ENCODE measurements at regions not wholly inside any gene's neighbourhood (a gene's known extent, or its start where the extent isn't known, plus 50 kb on each side); places are given as distances from the start of the nearest gene placed in this dataset.
"Not testable (repeated sequence)": the region's sequence is repeated elsewhere in the genome, so short reads cannot be mapped to it uniquely, and the experiment has no call there.

DNA sequence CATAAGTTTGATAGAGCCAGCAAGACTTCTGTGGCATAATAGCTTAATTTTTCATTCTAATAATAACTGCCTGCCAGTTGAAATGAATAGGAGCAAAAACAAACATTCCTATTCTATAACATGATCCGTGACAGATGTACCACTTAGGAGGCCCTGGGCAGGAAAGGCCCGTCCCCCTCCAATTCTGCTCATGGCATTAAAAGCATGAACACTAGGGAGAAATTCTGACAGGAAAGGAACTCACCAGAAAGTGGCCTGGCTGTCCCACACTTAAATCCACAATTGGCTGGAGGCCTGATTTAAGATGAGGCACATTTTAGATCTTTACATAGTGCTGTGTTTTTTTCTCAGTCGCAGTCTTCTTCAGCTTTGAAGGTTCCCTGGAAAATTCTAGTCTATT lies 261.9 kb upstream of the ETAA1 start:
- no peak for DNase-seq

DNA sequence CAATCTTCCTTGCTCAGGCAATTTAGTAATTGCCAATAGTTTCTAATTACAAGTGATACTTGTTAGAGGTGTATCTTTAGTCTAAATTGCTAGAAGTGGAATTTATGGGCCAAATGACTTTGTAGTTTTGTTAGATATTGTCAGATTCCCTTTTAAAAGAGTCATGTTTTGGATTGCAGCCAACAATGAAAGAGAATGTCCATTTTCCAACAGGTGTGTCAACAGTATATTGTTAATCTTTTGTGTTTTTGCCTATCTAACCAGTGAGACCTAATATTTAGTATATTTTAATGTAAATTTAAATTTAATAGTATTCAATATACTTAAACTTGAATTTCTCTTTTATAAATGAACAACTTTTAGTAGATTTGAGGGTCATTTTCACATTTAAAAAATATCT lies 259.4 kb upstream of the ETAA1 start:
- no peak for DNase-seq

DNA sequence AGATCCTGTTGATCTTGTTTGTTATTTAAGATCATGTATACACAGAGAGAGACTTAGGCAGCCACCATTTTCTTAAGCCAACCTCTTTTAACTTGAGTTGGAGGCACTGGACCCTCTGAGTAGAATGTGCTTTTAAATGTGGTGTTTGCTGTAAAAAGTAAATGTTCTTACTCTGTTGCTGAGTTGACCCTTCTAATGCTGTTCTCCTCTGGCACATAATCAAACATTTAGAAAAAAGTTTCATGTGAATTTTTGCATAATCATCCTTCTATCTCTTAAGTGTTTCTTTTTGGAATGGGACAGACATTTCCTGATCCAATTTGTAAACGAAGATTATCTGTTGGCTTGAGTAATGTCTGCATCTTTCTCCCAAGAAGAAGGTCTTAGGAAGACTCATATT lies 255.1 kb upstream of the ETAA1 start:
- DNase-seq = no peak

DNA sequence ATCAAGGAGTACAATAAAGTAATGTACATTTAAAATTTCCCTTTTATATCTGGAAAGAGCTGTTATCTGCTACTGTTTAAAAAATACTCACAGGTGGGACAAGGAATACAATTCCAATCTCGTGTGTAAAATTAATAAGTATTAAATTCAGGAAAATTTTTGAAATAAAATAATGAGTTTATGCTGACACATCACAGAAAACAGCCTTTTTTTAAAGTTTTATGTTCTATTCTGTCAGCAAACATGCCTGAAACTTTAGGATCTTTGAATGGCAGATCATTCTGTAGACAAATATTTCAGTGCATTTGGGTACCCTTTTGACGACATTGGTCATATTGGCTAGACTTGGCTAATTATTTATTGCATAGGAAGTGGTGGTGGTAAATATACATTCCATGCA lies 254.4 kb upstream of the ETAA1 start:
- no peak for DNase-seq

DNA sequence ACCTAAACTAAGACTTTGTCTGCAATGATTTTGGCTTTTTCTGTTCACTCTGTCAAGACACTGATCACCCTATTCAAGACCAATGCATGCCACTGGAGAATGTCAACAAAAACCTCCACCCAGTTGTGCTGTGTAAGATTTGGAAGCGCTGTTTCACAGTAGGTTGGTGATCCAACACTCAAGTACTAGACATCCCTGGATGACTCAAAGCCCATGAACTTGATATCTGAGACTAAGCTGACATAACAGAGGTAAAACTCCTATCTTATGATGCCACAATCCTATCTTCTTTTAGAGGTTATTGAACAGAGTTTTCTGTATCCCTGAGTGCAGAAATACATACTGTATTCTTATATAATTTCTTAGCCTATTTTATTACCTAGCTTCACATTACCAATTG lies 251.3 kb upstream of the ETAA1 start:
- no peak for DNase-seq

DNA sequence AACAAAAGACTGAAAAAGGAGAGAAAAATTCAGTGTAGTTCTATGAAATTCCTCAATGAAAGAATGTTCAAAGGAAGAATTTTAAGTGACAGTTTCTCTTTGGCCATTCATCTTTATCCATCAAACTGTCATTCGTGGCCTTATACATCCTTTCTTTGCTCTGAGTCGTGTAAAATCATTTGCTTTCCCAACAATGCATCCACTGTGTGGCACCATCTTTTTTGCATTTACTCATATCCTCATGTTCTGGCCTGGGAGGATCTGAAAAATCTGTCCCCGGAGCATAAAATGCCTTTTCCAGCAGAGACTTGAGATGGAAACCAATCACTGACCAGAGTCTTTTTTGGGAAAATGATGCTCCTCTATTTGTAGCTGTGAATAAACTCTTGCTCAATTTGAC lies 240.3 kb upstream of the ETAA1 start:
- no peak for DNase-seq

DNA sequence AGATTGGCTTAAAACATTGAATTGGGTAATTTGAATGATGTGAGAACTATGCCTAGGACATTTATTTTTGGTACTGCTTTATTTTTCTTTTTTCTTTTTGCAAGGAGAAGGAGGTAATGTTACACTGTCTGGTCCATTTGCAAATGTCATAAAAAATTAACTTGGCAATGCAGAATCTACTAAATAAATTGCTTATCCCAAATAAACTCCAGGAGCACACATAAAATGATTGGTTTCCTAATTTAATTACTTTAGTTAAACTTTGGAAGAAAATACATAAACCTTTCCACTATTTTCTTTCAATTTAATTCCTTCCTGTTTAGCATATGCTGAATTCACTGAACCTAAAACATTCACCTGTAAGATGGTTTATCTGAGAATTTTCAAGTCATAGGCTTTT lies 238.4 kb upstream of the ETAA1 start:
- no peak for DNase-seq

DNA sequence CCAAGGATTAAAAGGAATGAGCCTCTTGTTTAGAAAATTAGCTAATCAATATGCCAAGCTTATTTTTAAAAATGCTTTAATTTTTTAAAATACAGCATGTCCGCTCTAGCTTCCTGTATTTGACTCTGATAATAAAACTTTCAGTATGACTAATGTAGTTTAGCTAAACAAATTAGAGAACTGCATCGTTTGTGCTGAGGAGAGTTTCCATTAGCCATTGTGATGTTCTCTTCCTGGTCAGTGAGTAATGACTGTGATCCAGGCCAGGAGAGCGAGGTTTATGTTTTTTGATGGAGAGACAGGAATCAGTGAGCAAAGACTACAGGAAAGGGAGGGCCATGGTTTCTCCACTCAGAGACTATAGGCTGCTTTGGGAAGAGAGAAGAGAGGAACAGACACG lies 237.2 kb upstream of the ETAA1 start:
- DNase-seq = no peak

DNA sequence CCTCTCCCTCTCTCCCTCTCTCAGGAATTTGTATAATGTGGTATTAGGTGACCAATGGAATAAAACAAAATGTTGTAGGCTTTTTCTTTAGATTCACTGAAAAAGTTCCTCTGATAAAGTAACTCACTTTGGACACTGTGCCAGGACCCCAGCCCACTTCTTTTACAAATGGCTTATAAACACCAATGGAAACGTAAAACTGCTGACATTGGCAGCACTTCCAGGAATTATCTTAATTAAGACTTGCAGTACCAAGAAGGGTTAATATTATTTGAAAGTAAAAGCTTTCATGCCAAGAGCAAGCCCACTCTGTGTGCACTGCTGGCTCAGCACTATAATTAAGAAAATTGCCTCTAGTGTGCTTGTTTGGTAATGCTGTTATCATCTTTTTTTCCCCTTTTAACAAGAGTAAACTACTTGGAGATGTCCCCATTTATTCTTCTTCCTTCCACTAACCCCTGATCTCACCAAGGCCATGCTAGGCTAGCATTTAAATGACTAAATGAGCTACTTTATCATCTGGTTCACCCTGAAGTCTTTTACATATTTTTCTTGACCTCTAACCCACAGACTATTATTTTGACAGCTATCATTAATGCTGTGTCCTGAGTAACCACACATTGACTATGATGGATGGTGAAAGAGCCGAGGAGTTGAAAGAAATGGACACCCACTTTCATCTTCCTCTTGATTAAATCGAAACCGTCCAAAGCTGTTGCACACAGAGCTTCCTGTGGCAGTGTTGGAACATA lies 232.2 kb upstream of the ETAA1 start:
- DNase-seq = no peak

DNA sequence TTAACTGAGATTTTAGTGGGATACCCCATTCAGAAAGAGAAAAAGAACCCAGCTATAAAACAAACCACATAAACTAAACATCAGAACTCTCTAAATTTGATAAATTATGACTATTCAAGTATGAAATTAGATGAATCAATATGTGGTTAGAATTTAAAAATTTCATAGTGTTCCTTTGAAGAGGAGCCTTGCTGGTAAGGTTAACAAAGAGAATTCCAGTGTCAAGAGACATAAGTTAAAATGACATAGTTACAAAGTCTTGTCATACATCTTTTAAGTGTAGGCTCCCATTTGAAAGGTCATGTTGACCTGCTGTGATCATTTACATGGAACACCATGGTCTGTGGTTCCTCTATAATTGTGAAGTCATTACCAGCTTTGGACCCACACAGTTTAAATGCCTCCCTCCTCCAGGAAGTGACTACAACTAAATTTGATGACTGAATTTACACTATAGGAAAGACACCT lies 231.6 kb upstream of the ETAA1 start:
- DNase-seq = no peak

DNA sequence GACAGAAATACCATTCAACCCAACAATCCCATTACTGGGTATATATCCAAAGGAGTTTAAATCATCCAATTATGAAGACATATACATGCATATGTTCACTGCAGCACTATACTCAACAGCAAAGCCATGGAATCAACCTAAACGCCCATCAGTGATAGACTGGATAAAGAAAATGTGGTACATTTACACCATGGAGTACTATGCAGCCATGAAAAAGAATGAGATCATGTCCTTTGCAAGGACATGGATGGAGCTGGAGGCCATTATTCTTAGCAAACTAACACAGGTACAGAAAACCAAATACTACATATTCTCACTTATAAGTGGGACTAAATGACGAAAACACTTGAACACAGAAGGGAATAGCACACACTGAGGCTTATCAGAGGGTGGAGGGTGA lies 230.6 kb upstream of the ETAA1 start:
- DNase-seq = not testable (repeated sequence)

DNA sequence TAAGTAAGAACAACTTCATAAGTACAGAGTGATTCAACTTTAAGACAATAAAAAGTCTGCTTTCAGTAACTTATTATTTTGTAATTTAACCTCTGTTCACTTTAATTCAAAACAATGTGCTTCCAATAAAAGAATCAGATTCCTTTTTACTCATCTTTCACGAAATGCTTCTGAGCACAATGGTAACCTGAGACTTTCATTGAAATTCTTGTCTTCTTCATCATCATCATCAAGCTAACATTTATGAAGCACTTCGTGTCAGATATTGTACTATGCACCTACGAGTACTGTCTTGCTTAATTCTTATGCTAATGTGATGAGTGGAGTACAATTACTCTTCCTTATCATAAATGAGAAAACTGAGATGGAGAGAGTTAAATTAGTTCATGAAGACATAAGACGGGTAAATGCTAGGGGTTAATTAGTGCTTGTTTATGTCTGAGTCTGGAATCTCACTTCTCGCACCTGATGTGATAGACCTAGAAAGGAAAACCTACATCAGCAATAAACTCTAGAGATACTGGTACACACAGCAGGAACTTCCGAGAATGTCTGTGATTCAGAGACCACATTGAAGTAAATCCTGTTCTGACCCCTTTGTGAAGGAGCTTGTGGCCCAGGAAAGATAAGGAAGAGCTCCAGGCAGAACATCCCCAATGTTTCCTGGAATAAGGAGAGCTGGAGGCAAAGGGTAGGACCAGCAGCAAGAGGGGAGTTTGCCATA lies 227.6 kb upstream of the ETAA1 start:
- DNase-seq = no peak

DNA sequence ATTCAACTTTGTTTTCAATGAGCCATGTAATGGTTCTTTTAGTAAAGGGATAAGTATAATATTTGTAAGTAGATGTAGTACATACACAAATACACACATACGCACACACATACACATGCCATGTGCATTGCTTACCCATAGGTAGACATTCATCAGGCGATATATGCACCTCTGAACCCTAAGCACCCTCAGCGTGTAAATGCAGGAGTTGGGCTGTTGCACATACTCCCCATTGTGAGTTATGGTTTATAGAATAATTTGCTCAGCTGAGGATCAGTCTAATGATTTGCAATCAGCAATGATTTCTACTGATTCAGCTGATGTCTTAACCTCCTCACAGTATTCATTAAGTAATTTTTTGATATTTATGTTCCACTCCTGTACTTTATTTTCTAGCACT lies 217.6 kb upstream of the ETAA1 start:
- no peak for DNase-seq

DNA sequence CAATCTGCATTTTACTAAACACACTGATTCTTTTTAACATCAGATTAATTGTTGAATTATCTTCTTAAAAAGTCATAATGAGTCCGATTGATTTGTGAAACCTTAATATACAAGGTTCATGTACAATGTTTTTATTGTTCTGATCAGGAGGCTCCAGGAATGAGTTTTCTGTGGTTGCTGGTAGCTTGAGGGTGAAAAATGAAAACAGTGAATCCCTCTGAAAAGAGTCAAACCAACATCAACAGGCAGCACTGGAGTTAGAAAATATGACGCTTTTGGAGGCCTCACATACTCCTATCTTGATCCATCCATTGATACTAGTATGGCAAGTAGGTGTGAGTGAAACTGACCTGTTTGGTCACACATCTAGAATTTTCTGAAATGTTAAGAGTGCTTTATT lies 216.3 kb upstream of the ETAA1 start:
- DNase-seq = no peak

DNA sequence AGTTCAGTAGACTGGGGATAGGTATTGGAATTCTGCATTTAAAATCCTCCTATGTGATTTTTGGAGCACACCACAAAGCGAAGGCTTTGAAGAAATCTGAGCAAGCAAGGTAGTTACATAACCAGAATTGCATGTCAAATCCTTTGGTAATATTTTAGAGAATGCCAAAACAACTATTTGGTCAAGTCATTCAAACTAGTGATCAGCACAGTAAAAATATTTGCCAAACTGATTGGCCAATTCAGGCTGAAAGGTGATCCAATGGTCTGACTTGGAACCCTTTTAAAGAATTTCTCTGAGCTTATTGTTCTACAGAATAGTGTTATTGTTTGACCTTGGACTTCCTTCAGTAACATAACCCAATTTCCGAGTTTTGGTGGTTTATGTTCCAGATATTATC lies 214.2 kb upstream of the ETAA1 start:
- DNase-seq = no peak

DNA sequence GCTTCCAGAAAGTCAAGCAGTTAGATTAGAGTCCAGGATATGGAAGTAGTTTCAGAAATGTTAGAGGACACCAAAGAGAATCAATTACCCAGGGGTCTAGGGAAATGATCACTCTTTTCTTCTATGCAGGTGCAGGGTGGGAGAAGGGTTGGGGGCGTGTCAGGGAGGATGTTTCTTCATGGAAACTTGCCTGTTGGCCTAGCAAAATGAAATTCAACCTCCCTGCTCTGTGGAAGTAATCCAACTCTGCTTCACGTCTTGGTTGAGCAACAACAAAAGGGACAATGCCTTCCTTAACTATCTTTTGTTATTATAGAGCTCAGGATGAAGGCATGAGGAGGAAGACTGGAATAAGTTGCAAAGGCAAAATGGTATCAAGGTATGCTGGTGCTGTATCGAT lies 210.8 kb upstream of the ETAA1 start:
- no peak for DNase-seq

DNA sequence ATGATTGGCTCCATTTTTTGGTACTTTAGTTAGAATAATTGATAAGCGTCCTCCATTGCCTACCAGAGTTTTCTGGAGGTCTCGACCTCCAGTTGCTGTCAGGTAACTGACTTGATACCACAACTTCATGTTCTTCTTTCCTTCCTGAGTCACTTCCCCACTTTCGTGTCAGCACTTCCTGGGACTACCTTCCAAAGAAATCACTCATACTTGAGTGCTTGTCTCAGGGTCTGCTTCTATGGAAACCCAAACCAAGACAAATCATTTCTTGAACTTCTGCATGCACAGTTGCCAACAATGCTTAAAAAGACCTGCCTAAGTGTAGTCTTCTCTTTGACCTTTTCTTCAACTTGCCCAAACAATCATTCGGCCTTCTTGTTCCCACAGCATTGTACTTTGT lies 210.3 kb upstream of the ETAA1 start:
- DNase-seq = no peak

DNA sequence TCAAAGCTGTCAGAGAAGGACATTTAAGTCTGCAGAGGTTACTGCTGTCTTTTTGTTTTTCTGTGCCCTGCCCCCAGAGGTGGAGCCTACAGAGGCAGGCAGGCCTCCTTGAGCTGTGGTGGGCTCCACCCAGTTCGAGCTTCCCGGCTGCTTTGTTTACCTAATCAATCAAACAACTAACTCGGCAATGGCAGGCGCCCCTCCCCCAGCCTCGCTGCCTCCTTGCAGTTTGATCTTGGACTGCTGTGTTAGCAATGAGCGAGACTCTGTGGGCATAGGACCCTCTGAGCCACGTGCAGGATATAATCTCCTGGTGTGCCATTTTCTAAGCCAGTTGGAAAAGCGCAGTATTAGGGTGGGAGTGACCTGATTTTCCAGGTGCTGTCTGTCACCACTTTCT lies 201.8 kb upstream of the ETAA1 start:
- DNase-seq = not testable (repeated sequence)

DNA sequence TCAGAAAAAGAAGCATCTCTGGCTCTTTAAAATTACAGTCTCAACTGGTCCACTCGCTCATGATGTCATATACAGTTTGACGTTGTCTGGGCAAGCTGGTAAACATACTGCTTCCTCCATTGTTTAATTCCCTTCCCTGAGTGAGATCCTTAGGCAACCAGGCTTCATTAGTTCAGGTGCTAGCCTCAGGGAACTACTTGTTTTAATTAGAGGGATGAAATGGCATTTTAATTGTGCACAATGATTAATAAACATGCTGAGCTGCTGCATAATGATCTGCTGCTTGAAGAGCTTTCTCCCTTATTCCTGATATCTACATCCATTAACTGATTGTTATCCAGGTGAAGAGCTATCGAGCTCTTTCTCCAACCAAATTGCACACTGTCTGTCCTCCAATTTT lies 195.6 kb upstream of the ETAA1 start:
- no peak for DNase-seq

DNA sequence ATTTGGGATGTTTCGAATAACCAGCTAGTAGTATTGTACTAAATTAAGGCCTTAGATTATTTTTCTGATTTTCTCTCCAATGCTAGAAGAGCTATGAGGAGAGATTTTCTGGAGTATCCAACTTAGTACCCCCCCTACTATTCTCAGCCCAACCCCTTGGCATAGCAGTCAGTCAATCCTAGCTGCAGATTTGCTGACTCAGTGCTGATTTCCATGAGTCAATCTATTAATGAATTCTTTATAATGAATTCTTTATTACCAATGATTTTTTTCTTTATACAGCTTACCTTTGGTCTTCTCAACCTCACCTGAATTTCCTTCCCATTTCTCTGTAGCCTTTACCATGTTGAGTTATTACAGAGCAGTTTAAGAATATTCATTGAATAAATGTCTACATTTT lies 192.8 kb upstream of the ETAA1 start:
- DNase-seq = no peak

DNA sequence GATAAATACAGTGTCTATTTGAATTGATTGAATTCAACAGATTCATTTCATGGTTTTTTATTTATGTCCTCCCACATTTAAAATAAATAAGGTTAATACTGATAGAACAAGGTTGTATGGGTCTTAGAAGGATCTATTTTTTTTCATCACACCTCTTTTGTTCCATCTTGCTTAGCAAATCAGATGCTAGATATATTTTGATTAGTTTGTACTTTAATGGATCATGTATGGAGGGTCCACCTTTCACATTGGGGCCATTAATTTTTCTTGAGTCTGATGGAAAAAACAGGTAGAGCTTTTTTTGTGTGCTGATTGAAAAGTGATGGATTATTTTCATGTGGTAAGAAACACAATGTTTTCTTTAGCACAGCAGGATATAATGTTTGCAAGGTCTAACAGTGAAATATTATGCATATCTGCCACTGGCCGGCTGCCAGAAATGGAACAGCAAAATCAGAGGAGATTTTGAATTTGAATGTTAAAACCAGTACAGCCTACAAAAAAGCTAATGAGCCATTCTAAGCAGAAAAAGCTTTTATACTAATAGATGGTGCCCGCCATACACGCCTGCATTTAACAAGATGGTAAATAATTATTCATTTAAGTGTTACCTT lies 188.1 kb upstream of the ETAA1 start:
- DNase-seq = no peak

DNA sequence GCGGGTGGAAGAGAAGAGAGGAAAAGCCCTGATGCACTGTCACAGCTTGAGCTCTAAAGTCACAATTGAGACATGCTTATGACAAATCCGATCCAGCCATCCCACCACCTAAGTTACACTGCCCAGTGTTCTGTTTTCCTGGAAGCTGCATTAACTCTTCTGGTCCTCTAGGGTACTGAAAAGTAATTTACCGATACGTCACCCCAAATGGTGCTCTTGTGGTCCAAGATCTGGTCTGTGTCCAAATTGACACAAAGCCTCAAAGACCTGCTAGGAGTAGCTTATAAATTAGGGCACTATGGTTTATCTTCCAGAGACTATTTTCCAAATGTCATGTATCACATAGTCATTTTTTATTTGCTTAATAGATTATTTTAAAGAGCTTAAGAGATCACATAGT lies 186.7 kb upstream of the ETAA1 start:
- DNase-seq = no peak

DNA sequence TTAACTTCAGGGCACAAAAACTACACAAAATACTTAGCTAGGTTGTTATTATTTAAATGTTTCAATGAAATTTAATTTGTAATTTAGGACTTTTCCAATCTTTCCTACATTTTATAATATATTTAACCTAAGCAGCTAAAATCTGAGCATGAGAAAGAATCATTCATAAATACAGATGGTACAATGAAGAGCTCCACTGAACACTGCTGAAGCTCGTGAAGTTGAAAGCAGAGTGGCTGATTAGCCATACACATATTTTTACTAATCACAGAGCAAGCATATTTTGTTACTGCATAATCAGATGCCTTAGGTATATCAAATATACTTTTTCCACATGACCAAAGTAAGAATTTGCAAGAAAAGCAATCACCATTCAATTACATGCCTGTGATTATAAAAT lies 184.9 kb upstream of the ETAA1 start:
- no peak for DNase-seq

DNA sequence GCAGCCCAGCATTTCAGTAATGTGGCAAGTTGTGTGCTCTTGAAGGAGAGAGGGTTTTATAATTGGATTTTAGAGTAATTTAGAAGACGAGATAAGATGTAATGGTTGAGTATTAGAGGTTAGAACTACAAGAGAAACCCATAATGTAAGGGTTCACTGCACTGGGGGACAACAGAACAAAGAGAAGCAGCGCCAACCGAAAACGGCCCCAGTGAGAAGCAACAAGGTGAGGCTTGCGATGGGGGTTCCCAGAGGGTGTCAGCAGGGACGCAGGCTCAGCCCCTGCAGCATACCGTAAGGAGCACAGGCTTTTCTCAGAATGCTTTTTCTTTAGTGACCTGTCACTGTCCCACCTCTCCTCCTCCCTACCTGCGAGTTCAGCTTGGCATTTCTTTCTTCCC lies 183.9 kb upstream of the ETAA1 start:
- no peak for DNase-seq
